Gastrocnemius medialis (tissue), 4 donors: ENCODE measurements at regions not wholly inside any gene's neighbourhood (a gene's known extent, or its start where the extent isn't known, plus 50 kb on each side); places are given as distances from the start of the nearest gene placed in this dataset.
"Not testable (repeated sequence)": the region's sequence is repeated elsewhere in the genome, so short reads cannot be mapped to it uniquely, and the experiment has no call there.

Experiments used
- POLR2A ChIP-seq, 2 donors: fragments of 450-650 bp; IDR thresholded peaks; one replicate each; pipeline ENCODE4 v1.6.1; 2017; ENCODE audit warnings: antibody characterized with exemption in 2 of 2, mild to moderate bottlenecking in 2 of 2, moderate library complexity in 2 of 2
- TF ChIP-seq, protein P1 (sequence below), 5 experiments: fragments of 450-650 bp in 3 of 5; fragments of 200-600 bp in 2 of 5; sonication (generic) in 2 of 5; IDR thresholded peaks in 4 of 5; conservative IDR thresholded peaks in 1 of 5; 1 replicate in 4 of 5; 2 replicates in 1 of 5; pipeline ENCODE4 v1.5.1; 2016 to 2019; ENCODE audit warnings: antibody characterized with exemption in 5 of 5, mild to moderate bottlenecking in 3 of 5, moderate library complexity in 3 of 5

DNA sequence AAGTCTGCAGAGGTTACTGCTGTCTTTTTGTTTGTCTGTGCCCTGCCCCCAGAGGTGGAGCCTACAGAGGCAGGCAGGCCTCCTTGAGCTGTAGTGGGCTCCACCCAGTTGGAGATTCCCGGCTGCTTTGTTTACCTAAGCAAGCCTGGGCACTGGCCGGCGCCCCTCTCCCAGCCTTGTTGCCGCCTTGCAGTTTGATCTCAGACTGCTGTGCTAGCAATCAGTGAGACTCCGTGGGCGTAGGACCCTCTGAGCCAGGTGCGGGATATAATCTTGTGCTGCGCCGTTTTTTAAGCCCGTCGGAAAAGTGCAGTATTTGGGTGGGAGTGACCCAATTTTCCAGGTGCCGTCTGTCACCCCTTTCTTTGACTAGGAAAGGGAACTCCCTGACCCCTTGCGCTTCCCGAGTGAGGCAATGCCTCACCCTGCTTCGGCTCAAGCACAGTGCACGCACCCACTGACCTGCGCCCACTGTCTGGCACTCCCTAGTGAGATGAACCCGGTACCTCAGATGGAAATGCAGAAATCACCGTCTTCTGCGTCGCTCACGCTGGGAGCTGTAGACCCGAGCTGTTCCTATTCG, 198.9 kb upstream of the ECI2 start:
- TF ChIP-seq, protein P1, sequence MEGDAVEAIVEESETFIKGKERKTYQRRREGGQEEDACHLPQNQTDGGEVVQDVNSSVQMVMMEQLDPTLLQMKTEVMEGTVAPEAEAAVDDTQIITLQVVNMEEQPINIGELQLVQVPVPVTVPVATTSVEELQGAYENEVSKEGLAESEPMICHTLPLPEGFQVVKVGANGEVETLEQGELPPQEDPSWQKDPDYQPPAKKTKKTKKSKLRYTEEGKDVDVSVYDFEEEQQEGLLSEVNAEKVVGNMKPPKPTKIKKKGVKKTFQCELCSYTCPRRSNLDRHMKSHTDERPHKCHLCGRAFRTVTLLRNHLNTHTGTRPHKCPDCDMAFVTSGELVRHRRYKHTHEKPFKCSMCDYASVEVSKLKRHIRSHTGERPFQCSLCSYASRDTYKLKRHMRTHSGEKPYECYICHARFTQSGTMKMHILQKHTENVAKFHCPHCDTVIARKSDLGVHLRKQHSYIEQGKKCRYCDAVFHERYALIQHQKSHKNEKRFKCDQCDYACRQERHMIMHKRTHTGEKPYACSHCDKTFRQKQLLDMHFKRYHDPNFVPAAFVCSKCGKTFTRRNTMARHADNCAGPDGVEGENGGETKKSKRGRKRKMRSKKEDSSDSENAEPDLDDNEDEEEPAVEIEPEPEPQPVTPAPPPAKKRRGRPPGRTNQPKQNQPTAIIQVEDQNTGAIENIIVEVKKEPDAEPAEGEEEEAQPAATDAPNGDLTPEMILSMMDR (IDR thresholded peaks at IDR 0.05 in 4 of 5, conservative IDR thresholded peaks at IDR 0.05 in 1 of 5) = not testable (repeated sequence)
- not testable (repeated sequence) for TF ChIP-seq POLR2A (IDR thresholded peaks at IDR 0.05)
